WTC11 (cell line): ENCODE measurements at regions not wholly inside any gene's neighbourhood (a gene's known extent, or its start where the extent isn't known, plus 50 kb on each side); places are given as distances from the start of the nearest gene placed in this dataset.

Experiments
- AFF4 ChIP-seq: sonication (generic); formaldehyde crosslinking; IDR thresholded peaks from 2 replicates; pipeline ENCODE4 v1.8.1; 2023; ENCODE audit warnings: mild to moderate bottlenecking, missing genetic modification reagents, borderline replicate concordance
- ATF3 ChIP-seq: sonication (generic); formaldehyde crosslinking; conservative IDR thresholded peaks from 2 replicates; pipeline ENCODE4 v1.8.1; 2022; ENCODE audit warnings: mild to moderate bottlenecking, missing genetic modification reagents
- CTCF ChIP-seq: fragments of 200-600 bp; IDR thresholded peaks from 2 replicates; pipeline ENCODE4 v1.8.0; 2022; ENCODE audit warnings: antibody characterized with exemption
- ESRRA ChIP-seq: sonication (generic); formaldehyde crosslinking; IDR thresholded peaks from 2 replicates; pipeline ENCODE4 v1.8.1; 2022; ENCODE audit warnings: mild to moderate bottlenecking, missing genetic modification reagents, borderline replicate concordance
- ETV6 ChIP-seq: sonication (generic); formaldehyde crosslinking; IDR thresholded peaks from 2 replicates; pipeline ENCODE4 v1.8.1; 2022; ENCODE audit warnings: mild to moderate bottlenecking, missing genetic modification reagents
- NFYB ChIP-seq: sonication (generic); formaldehyde crosslinking; conservative IDR thresholded peaks from 2 replicates; pipeline ENCODE4 v1.8.0; 2022; ENCODE audit warnings: low read depth, missing genetic modification reagents
- NR1H2 ChIP-seq: sonication (generic); formaldehyde crosslinking; IDR thresholded peaks from 2 replicates; pipeline ENCODE4 v1.9.0; 2021; ENCODE audit warnings: mild to moderate bottlenecking, moderate library complexity, missing genetic modification reagents
- NR3C1 ChIP-seq: sonication (generic); formaldehyde crosslinking; conservative IDR thresholded peaks from 2 replicates; pipeline ENCODE4 v1.8.1; 2023; ENCODE audit warnings: low read depth, mild to moderate bottlenecking, missing genetic modification reagents
- PRDM15 ChIP-seq: sonication (generic); formaldehyde crosslinking; IDR thresholded peaks from 2 replicates; pipeline ENCODE4 v1.8.0; 2022; ENCODE audit warnings: missing genetic modification reagents
- SMAD4 ChIP-seq: sonication (generic); formaldehyde crosslinking; IDR thresholded peaks from 2 replicates; pipeline ENCODE4 v1.8.0; 2022; ENCODE audit warnings: mild to moderate bottlenecking, missing genetic modification reagents
- TEAD1 ChIP-seq: sonication (generic); formaldehyde crosslinking; IDR thresholded peaks from 2 replicates; pipeline ENCODE4 v1.8.0; 2022; ENCODE audit warnings: mild to moderate bottlenecking, missing genetic modification reagents
- TF ChIP-seq, protein P1 (sequence below): sonication (generic); formaldehyde crosslinking; IDR thresholded peaks from 2 replicates; pipeline ENCODE4 v1.8.0; 2022; ENCODE audit warnings: mild to moderate bottlenecking, missing genetic modification reagents
- TF ChIP-seq, protein P2 (sequence below): sonication (generic); formaldehyde crosslinking; IDR thresholded peaks from 2 replicates; pipeline ENCODE4 v1.8.1; 2023; ENCODE audit warnings: mild to moderate bottlenecking, moderate library complexity, missing genetic modification reagents

- TF ChIP-seq, protein P1, sequence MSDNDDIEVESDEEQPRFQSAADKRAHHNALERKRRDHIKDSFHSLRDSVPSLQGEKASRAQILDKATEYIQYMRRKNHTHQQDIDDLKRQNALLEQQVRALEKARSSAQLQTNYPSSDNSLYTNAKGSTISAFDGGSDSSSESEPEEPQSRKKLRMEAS (CRISPR knock-in tag) = no peak
- TF ChIP-seq AFF4 (CRISPR knock-in tag) (no peak), ESRRA (CRISPR knock-in tag) (no peak), CTCF (no peak), NR3C1 (CRISPR knock-in tag) (no peak), ATF3 (CRISPR knock-in tag) (no peak), SMAD4 (CRISPR knock-in tag) (no peak), NR1H2 (CRISPR knock-in tag) (no peak), ETV6 (CRISPR knock-in tag) (no peak), TEAD1 (no peak), NFYB (CRISPR knock-in tag) (no peak), PRDM15 (CRISPR knock-in tag) (no peak)
- TF ChIP-seq, protein P2, sequence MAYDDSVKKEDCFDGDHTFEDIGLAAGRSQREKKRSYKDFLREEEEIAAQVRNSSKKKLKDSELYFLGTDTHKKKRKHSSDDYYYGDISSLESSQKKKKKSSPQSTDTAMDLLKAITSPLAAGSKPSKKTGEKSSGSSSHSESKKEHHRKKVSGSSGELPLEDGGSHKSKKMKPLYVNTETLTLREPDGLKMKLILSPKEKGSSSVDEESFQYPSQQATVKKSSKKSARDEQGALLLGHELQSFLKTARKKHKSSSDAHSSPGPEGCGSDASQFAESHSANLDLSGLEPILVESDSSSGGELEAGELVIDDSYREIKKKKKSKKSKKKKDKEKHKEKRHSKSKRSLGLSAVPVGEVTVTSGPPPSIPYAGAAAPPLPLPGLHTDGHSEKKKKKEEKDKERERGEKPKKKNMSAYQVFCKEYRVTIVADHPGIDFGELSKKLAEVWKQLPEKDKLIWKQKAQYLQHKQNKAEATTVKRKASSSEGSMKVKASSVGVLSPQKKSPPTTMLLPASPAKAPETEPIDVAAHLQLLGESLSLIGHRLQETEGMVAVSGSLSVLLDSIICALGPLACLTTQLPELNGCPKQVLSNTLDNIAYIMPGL = no peak
Observed at GRCh38 chr14:53842938-53843337, 113.7 kb downstream of the BMP4 start.
